Loucy (cell line): ENCODE measurements at regions not wholly inside any gene's neighbourhood (a gene's known extent, or its start where the extent isn't known, plus 50 kb on each side); places are given as distances from the start of the nearest gene placed in this dataset.

Experiments used
- EZH2phosphoT487 ChIP-seq: fragments of 200-600 bp; IDR thresholded peaks from 2 replicates; pipeline ENCODE4 v1.6.1; 2018; ENCODE audit warnings: antibody characterized with exemption, mild to moderate bottlenecking, moderate library complexity, borderline replicate concordance
- TF ChIP-seq, protein P1 (sequence below): fragments of 200-600 bp; sonication (generic); conservative IDR thresholded peaks from 2 replicates; pipeline ENCODE4 v1.5.1; 2014; ENCODE audit warnings: mild to moderate bottlenecking, antibody characterized with exemption, low read length

GRCh38 chr2:126804347-126804746 is 94.3 kb upstream of the TEX51 start:
- TF ChIP-seq, protein P1, sequence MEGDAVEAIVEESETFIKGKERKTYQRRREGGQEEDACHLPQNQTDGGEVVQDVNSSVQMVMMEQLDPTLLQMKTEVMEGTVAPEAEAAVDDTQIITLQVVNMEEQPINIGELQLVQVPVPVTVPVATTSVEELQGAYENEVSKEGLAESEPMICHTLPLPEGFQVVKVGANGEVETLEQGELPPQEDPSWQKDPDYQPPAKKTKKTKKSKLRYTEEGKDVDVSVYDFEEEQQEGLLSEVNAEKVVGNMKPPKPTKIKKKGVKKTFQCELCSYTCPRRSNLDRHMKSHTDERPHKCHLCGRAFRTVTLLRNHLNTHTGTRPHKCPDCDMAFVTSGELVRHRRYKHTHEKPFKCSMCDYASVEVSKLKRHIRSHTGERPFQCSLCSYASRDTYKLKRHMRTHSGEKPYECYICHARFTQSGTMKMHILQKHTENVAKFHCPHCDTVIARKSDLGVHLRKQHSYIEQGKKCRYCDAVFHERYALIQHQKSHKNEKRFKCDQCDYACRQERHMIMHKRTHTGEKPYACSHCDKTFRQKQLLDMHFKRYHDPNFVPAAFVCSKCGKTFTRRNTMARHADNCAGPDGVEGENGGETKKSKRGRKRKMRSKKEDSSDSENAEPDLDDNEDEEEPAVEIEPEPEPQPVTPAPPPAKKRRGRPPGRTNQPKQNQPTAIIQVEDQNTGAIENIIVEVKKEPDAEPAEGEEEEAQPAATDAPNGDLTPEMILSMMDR = no peak
- no peak for TF ChIP-seq EZH2phosphoT487
